ENCODE measurements at regions not wholly inside any gene's neighbourhood (a gene's known extent, or its start where the extent isn't known, plus 50 kb on each side); places are given as distances from the start of the nearest gene placed in this dataset.

DNA sequence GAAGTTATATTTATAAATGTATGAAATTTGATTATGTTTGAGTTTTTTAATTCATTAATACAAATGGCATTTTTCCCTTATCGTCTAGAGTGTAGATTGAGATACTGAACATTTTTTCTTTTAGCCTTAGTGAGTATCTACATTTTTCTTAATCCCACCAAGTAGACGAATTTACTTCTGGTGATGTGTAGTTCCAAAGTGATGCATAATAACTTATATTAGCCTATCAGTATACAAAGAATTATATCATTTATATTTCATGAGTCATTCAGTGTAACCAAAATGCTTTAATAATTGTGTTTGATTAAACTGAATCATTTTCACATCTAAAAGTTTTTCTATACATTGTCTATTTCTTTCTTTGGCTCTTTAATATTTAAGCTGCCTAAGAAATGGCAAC lies 745.6 kb upstream of the LUZP2 start:
- TF ChIP-seq, protein P1, sequence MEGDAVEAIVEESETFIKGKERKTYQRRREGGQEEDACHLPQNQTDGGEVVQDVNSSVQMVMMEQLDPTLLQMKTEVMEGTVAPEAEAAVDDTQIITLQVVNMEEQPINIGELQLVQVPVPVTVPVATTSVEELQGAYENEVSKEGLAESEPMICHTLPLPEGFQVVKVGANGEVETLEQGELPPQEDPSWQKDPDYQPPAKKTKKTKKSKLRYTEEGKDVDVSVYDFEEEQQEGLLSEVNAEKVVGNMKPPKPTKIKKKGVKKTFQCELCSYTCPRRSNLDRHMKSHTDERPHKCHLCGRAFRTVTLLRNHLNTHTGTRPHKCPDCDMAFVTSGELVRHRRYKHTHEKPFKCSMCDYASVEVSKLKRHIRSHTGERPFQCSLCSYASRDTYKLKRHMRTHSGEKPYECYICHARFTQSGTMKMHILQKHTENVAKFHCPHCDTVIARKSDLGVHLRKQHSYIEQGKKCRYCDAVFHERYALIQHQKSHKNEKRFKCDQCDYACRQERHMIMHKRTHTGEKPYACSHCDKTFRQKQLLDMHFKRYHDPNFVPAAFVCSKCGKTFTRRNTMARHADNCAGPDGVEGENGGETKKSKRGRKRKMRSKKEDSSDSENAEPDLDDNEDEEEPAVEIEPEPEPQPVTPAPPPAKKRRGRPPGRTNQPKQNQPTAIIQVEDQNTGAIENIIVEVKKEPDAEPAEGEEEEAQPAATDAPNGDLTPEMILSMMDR (IDR thresholded peaks at IDR 0.05): no peak
- no peak for TF ChIP-seq POLR2A (IDR thresholded peaks at IDR 0.05)
